Heart left ventricle (tissue), 13 donors: ENCODE measurements at regions not wholly inside any gene's neighbourhood (a gene's known extent, or its start where the extent isn't known, plus 50 kb on each side); places are given as distances from the start of the nearest gene placed in this dataset.

ENCODE experiments used
- CTCF ChIP-seq, 12 donors: fragments of 200-600 bp; sonication (generic) in 4 of 12; IDR thresholded peaks; one replicate each; pipeline versions ENCODE4 v1.5.0 to v1.8.0; 2018 to 2022; ENCODE audit warnings: antibody characterized with exemption in 12 of 12, mild to moderate bottlenecking in 5 of 12
- POLR2A ChIP-seq, 2 donors: fragments of 450-650 bp; IDR thresholded peaks; one replicate each; pipeline ENCODE4 v1.6.1; 2017; ENCODE audit warnings: antibody characterized with exemption in 2 of 2, mild to moderate bottlenecking in 2 of 2, moderate library complexity in 2 of 2
- donor health status: ischemic (EF 13 %, LVEDD 7.1; RV severe dilation, severe dysfunction).
- donor health status: DM: no; HTN: yes; CAD: no.
- donor health status: DM: no; HTN: no; CAD: no.
- donor health status: ischemic (EF 25% LVEDD 6.9; RV normal size, moderate dysfunction).
- donor health status: ischemic (EF 25% LVEDD 5.7; RV mildly dilated, moderate dysfunction).
- donor health status: ischemic (EF 35%, LVEDD 5.7; RV mildly dilated, moderate dysfunction).
- donor health status: nonischemic (EF 11% LVEDD 7.7; RV severe dilation, severe dysfunction).
- donor health status: DM: yes; HTN: yes; CAD: no.
- donor health status: PGD.
- donor health status: ischemic (EF 29% LVEDD 5.4; RV normal size, mild dysfunction).
- donor health status: nonischemic (EF 23%, LVEDD 6.1; RV moderate dilation, normal function).

- TF ChIP-seq CTCF (IDR thresholded peaks at IDR 0.05) (no peak), POLR2A (IDR thresholded peaks at IDR 0.05) (no peak)
Measured at GRCh38 chr10:10598297-10598696, 419.4 kb upstream of the CELF2 start.
